Peyer's patch (tissue), 4 donors: ENCODE measurements at regions not wholly inside any gene's neighbourhood (a gene's known extent, or its start where the extent isn't known, plus 50 kb on each side); places are given as distances from the start of the nearest gene placed in this dataset.

Experiments used
- POLR2A ChIP-seq, 2 donors: fragments of 450-650 bp; IDR thresholded peaks; one replicate each; pipeline ENCODE4 v1.5.1; 2017; ENCODE audit warnings: antibody characterized with exemption in 2 of 2, mild to moderate bottlenecking in 2 of 2, moderate library complexity in 2 of 2
- TF ChIP-seq, protein P1 (sequence below), 6 experiments: fragments of 450-650 bp in 4 of 6; fragments of 200-600 bp in 2 of 6; sonication (generic) in 1 of 6; IDR thresholded peaks; one replicate each; pipeline ENCODE4 v1.5.1; 2017 to 2019; ENCODE audit warnings: antibody characterized with exemption in 6 of 6, mild to moderate bottlenecking in 3 of 6, moderate library complexity in 1 of 6

DNA sequence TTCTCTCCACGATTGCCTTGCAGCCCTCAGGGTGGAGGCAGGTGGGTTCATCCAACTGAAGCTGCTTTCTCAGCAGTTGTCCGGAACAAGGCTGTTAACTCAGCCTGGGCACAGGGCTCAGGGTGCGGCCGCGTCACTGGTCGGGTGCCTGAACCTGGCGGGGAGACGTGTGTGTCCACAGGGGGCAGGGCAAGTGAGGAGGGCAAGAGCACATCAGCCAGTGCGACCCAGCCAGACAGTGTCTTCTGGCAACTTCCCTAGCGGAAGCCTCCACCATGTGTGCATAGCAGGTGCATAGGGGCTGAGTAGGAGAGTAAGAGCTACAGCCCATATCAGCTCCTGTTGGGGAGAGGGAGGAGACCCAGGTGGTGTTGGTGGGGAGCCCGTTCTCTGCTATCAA lies 150.4 kb upstream of the THRB start:
- TF ChIP-seq, protein P1, sequence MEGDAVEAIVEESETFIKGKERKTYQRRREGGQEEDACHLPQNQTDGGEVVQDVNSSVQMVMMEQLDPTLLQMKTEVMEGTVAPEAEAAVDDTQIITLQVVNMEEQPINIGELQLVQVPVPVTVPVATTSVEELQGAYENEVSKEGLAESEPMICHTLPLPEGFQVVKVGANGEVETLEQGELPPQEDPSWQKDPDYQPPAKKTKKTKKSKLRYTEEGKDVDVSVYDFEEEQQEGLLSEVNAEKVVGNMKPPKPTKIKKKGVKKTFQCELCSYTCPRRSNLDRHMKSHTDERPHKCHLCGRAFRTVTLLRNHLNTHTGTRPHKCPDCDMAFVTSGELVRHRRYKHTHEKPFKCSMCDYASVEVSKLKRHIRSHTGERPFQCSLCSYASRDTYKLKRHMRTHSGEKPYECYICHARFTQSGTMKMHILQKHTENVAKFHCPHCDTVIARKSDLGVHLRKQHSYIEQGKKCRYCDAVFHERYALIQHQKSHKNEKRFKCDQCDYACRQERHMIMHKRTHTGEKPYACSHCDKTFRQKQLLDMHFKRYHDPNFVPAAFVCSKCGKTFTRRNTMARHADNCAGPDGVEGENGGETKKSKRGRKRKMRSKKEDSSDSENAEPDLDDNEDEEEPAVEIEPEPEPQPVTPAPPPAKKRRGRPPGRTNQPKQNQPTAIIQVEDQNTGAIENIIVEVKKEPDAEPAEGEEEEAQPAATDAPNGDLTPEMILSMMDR (IDR thresholded peaks at IDR 0.05) = no peak
- no peak for TF ChIP-seq POLR2A (IDR thresholded peaks at IDR 0.05)
